ENCODE measurements at regions not wholly inside any gene's neighbourhood (a gene's known extent, or its start where the extent isn't known, plus 50 kb on each side); places are given as distances from the start of the nearest gene placed in this dataset.

- Histone ChIP-seq H2AFZ (ENCODE audit: low read length) (no peak overlapping the region), H3K79me2 (ENCODE audit: insufficient read depth, low read length) (no peaks in the 10 kb centered on the region), H4K20me1 (ENCODE audit: insufficient read depth, low read length) (no peaks in the 10 kb centered on the region), H3K9me3 (ENCODE audit: low read depth, low read length) (no peaks in the 10 kb centered on the region), H3K4me3 (ENCODE audit: insufficient read depth, low read length) (no peak overlapping the region), H3K4me1 (ENCODE audit: insufficient read depth, low read length) (no peaks in the 10 kb centered on the region), H3K36me3 (ENCODE audit: insufficient read depth, low read length) (no peaks in the 10 kb centered on the region), H3K4me2 (ENCODE audit: insufficient read depth, low read length) (no peak overlapping the region), H3K27me3 (ENCODE audit: insufficient read depth, low read length) (no peaks in the 10 kb centered on the region), H3K27ac (ENCODE audit: low read depth, low read length) (no peak overlapping the region)
- DNase-seq (ENCODE audit: insufficient read length, low spot score, missing footprints): no peak
- no peak for TF ChIP-seq CTCF (IDR thresholded peaks at IDR 0.05; ENCODE audit: extremely low read depth, low read depth, low read length)
Observed at GRCh38 chr5:74552101-74552500, 88.4 kb downstream of the ENC1 start.

GRCh38 chr5:74550927-74551326 is 89.6 kb downstream of the ENC1 start:
- Histone ChIP-seq H2AFZ (ENCODE audit: low read length) (no peak overlapping the region), H3K79me2 (ENCODE audit: insufficient read depth, low read length) (no peaks in the 10 kb centered on the region), H4K20me1 (ENCODE audit: insufficient read depth, low read length) (no peaks in the 10 kb centered on the region), H3K27me3 (ENCODE audit: insufficient read depth, low read length) (no peaks in the 10 kb centered on the region), H3K27ac (ENCODE audit: low read depth, low read length) (no peak overlapping the region), H3K4me2 (ENCODE audit: insufficient read depth, low read length) (no peak overlapping the region), H3K36me3 (ENCODE audit: insufficient read depth, low read length) (no peaks in the 10 kb centered on the region), H3K4me1 (ENCODE audit: insufficient read depth, low read length) (no peaks in the 10 kb centered on the region), H3K9me3 (ENCODE audit: low read depth, low read length) (no peaks in the 10 kb centered on the region), H3K4me3 (ENCODE audit: insufficient read depth, low read length) (no peak overlapping the region)
- DNase-seq (ENCODE audit: insufficient read length, low spot score, missing footprints): no peak
- no peak for TF ChIP-seq CTCF (IDR thresholded peaks at IDR 0.05; ENCODE audit: extremely low read depth, low read depth, low read length)

GRCh38 chr5:74549384-74549783 is 91.1 kb downstream of the ENC1 start:
- no peak overlapping the region for H2AFZ ChIP-seq (ENCODE audit: low read length)
- H3K27me3 ChIP-seq (ENCODE audit: insufficient read depth, low read length): no peaks in the 10 kb centered on the region
- no peak for TF ChIP-seq CTCF (IDR thresholded peaks at IDR 0.05; ENCODE audit: extremely low read depth, low read depth, low read length)
- H3K36me3 ChIP-seq (ENCODE audit: insufficient read depth, low read length): no peaks in the 10 kb centered on the region
- H3K9me3 ChIP-seq (ENCODE audit: low read depth, low read length): no peaks in the 10 kb centered on the region
- H3K4me2 ChIP-seq (ENCODE audit: insufficient read depth, low read length): no peak overlapping the region
- peaks cover 3% of the 10 kb centered on the region for H3K4me1 ChIP-seq (ENCODE audit: insufficient read depth, low read length)
- DNase-seq (ENCODE audit: insufficient read length, low spot score, missing footprints): no peak
- H3K27ac ChIP-seq (ENCODE audit: low read depth, low read length): no peak overlapping the region
- H3K4me3 ChIP-seq (ENCODE audit: insufficient read depth, low read length): no peak overlapping the region
- H3K79me2 ChIP-seq (ENCODE audit: insufficient read depth, low read length): no peaks in the 10 kb centered on the region
- H4K20me1 ChIP-seq (ENCODE audit: insufficient read depth, low read length): no peaks in the 10 kb centered on the region

GRCh38 chr5:74546796-74547195 is 93.7 kb downstream of the ENC1 start:
- no peaks in the 10 kb centered on the region for H3K36me3 ChIP-seq (ENCODE audit: insufficient read depth, low read length)
- no peak overlapping the region for H3K27ac ChIP-seq (ENCODE audit: low read depth, low read length)
- no peaks in the 10 kb centered on the region for H4K20me1 ChIP-seq (ENCODE audit: insufficient read depth, low read length)
- H3K9me3 ChIP-seq (ENCODE audit: low read depth, low read length): no peaks in the 10 kb centered on the region
- H3K79me2 ChIP-seq (ENCODE audit: insufficient read depth, low read length): no peaks in the 10 kb centered on the region
- H3K27me3 ChIP-seq (ENCODE audit: insufficient read depth, low read length): no peaks in the 10 kb centered on the region
- TF ChIP-seq CTCF (IDR thresholded peaks at IDR 0.05; ENCODE audit: extremely low read depth, low read depth, low read length): no peak
- no peak overlapping the region for H3K4me3 ChIP-seq (ENCODE audit: insufficient read depth, low read length)
- H2AFZ ChIP-seq (ENCODE audit: low read length): no peak overlapping the region
- peaks cover 25% of the 10 kb centered on the region for H3K4me1 ChIP-seq (ENCODE audit: insufficient read depth, low read length)
- no peak overlapping the region for H3K4me2 ChIP-seq (ENCODE audit: insufficient read depth, low read length)
- DNase-seq (ENCODE audit: insufficient read length, low spot score, missing footprints): peak; percentile 71
